CD4-positive, alpha-beta T cell treated with Interleukin-4 for 4 hours (primary cell): ENCODE measurements at regions not wholly inside any gene's neighbourhood (a gene's known extent, or its start where the extent isn't known, plus 50 kb on each side); places are given as distances from the start of the nearest gene placed in this dataset.

Source experiments
- DNase-seq: peaks from one replicate; pipeline ENCODE4 v3.0.0-alpha.2; 2020

- DNase-seq, result no peak
Observed at GRCh38 chr9:126095546-126096190, 231.0 kb upstream of the MVB12B start.

- no peak for DNase-seq
Observed at GRCh38 chr9:126096340-126096739, 230.3 kb upstream of the MVB12B start.

- no peak for DNase-seq
Observed at GRCh38 chr9:126097679-126098078, 228.9 kb upstream of the MVB12B start.

- no peak for DNase-seq
Observed at GRCh38 chr9:126106404-126106803, 220.2 kb upstream of the MVB12B start.

GRCh38 chr9:126107693-126108092, 218.9 kb upstream of the MVB12B start:
- DNase-seq, result no peak

- no peak for DNase-seq
Observed at GRCh38 chr9:126108240-126108639, 218.4 kb upstream of the MVB12B start.

- no peak for DNase-seq
Observed at GRCh38 chr9:126109575-126109974, 217.1 kb upstream of the MVB12B start.

- DNase-seq, result no peak
Observed at GRCh38 chr9:126111556-126111955, 215.1 kb upstream of the MVB12B start.

GRCh38 chr9:126112135-126112720, 214.4 kb upstream of the MVB12B start:
- no peak for DNase-seq

- DNase-seq, result no peak
Observed at GRCh38 chr9:126113176-126113575, 213.5 kb upstream of the MVB12B start.

GRCh38 chr9:126113756-126114408, 212.7 kb upstream of the MVB12B start:
- DNase-seq, result no peak

- no peak for DNase-seq
Observed at GRCh38 chr9:126114409-126114760, 212.2 kb upstream of the MVB12B start.

GRCh38 chr9:126114850-126115460, 211.7 kb upstream of the MVB12B start:
- DNase-seq, result no peak

- no peak for DNase-seq
Observed at GRCh38 chr9:126116351-126117157, 210.1 kb upstream of the MVB12B start.

GRCh38 chr9:126117158-126117425, 209.5 kb upstream of the MVB12B start:
- DNase-seq, result no peak

GRCh38 chr9:126117631-126118030, 209.0 kb upstream of the MVB12B start:
- DNase-seq, result no peak

- DNase-seq, result no peak
Observed at GRCh38 chr9:126119731-126120130, 206.9 kb upstream of the MVB12B start.

- no peak for DNase-seq
Observed at GRCh38 chr9:126122901-126123616, 203.6 kb upstream of the MVB12B start.

- no peak for DNase-seq
Observed at GRCh38 chr9:126123927-126124326, 202.7 kb upstream of the MVB12B start.

- no peak for DNase-seq
Observed at GRCh38 chr9:126125177-126125576, 201.5 kb upstream of the MVB12B start.

GRCh38 chr9:126125577-126125976, 201.1 kb upstream of the MVB12B start:
- no peak for DNase-seq

GRCh38 chr9:126125992-126126409, 200.6 kb upstream of the MVB12B start:
- DNase-seq, result no peak

GRCh38 chr9:126126807-126127206, 199.8 kb upstream of the MVB12B start:
- no peak for DNase-seq
